ENCODE measurements at regions not wholly inside any gene's neighbourhood (a gene's known extent, or its start where the extent isn't known, plus 50 kb on each side); places are given as distances from the start of the nearest gene placed in this dataset.

- TF ChIP-seq EZH2phosphoT487 (IDR thresholded peaks at IDR 0.05; ENCODE audit: borderline replicate concordance, low read length) (no peak), CTCF (IDR thresholded peaks at IDR 0.05; ENCODE audit: low read depth, low read length, poor library complexity, severe bottlenecking) (no peak)
Measured at GRCh38 chr3:144683065-144683464, 711.4 kb downstream of the DIPK2A start.

Data from DOHH2 (cell line).